ENCODE measurements at regions not wholly inside any gene's neighbourhood (a gene's known extent, or its start where the extent isn't known, plus 50 kb on each side); places are given as distances from the start of the nearest gene placed in this dataset.

GRCh38 chr16:86928523-86929011, 350.2 kb downstream of the FOXL1 start:
- peaks cover 5% of the 10 kb centered on the region; the same call in 2 of the 3 replicates for H3K4me1 ChIP-seq
- DNase-seq (ENCODE audit: low read depth in 1 of 2, low spot score in 1 of 2): no peak
- ChIA-PET POLR2A (no interaction called here), CTCF (interaction anchor here (1.2 to 1.6 kb wide), 2 partner anchors 24 to 364 kb away, joined by 3 to 5 read pairs; no protein-coding TSS in a partner anchor)
- no peak overlapping the region for H3K4me3 ChIP-seq
- WGBS (ENCODE audit: missing lambda C conversion rate): 72% methylated on average over 7 of the region's 9 CpGs
- TF ChIP-seq SREBF2 (IDR thresholded peaks at IDR 0.05): no peak
- TF ChIP-seq FOXS1 (CRISPR knock-in tag; IDR thresholded peaks at IDR 0.05): no peak
- TF ChIP-seq, protein P1, sequence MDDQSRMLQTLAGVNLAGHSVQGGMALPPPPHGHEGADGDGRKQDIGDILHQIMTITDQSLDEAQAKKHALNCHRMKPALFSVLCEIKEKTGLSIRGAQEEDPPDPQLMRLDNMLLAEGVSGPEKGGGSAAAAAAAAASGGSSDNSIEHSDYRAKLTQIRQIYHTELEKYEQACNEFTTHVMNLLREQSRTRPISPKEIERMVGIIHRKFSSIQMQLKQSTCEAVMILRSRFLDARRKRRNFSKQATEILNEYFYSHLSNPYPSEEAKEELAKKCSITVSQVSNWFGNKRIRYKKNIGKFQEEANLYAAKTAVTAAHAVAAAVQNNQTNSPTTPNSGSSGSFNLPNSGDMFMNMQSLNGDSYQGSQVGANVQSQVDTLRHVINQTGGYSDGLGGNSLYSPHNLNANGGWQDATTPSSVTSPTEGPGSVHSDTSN (IDR thresholded peaks at IDR 0.05): no peak
- no peak overlapping the region for H3K4me2 ChIP-seq
- H3K27ac ChIP-seq: no peak overlapping the region
- H3K9me3 ChIP-seq: no peaks in the 10 kb centered on the region
- no peak for FAIRE-seq
- no peak for ATAC-seq

- TF ChIP-seq ZSCAN20 (CRISPR knock-in tag; IDR thresholded peaks at IDR 0.05) (no peak), POLR2AphosphoS2 (conservative IDR thresholded peaks at IDR 0.05; ENCODE audit: low read length) (no peak), MAX (IDR thresholded peaks at IDR 0.05) (no peak), HOXB13 (CRISPR knock-in tag; IDR thresholded peaks at IDR 0.05; ENCODE audit: low read depth) (no peak), ESRRA (IDR thresholded peaks at IDR 0.05; ENCODE audit: borderline replicate concordance, low read length) (no peak), CBX8 (IDR thresholded peaks at IDR 0.05) (no peak), MYC (IDR thresholded peaks at IDR 0.05; ENCODE audit: borderline replicate concordance, low read length) (no peak), JUNB (IDR thresholded peaks at IDR 0.05) (no peak), PHF8 (IDR thresholded peaks at IDR 0.05; ENCODE audit: borderline replicate concordance, low read depth) (no peak), CHD2 (IDR thresholded peaks at IDR 0.05; ENCODE audit: low read length, partially characterized antibody) (no peak), ZFP36 (IDR thresholded peaks at IDR 0.05; ENCODE audit: borderline replicate concordance, partially characterized antibody) (no peak), CBX2 (IDR thresholded peaks at IDR 0.05; ENCODE audit: borderline replicate concordance, low read depth) (no peak), POLR2A (IDR thresholded peaks at IDR 0.05; ENCODE audit: low read length) (no peak), JUN (IDR thresholded peaks at IDR 0.05) (no peak), SREBF2 (IDR thresholded peaks at IDR 0.05) (no peak)
- TF ChIP-seq, protein P2, sequence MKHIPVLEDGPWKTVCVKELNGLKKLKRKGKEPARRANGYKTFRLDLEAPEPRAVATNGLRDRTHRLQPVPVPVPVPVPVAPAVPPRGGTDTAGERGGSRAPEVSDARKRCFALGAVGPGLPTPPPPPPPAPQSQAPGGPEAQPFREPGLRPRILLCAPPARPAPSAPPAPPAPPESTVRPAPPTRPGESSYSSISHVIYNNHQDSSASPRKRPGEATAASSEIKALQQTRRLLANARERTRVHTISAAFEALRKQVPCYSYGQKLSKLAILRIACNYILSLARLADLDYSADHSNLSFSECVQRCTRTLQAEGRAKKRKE (CRISPR knock-in tag; IDR thresholded peaks at IDR 0.05; ENCODE audit: low read depth): no peak
- TF ChIP-seq, protein P1 (IDR thresholded peaks at IDR 0.05): no peak
- TF ChIP-seq, protein P3, sequence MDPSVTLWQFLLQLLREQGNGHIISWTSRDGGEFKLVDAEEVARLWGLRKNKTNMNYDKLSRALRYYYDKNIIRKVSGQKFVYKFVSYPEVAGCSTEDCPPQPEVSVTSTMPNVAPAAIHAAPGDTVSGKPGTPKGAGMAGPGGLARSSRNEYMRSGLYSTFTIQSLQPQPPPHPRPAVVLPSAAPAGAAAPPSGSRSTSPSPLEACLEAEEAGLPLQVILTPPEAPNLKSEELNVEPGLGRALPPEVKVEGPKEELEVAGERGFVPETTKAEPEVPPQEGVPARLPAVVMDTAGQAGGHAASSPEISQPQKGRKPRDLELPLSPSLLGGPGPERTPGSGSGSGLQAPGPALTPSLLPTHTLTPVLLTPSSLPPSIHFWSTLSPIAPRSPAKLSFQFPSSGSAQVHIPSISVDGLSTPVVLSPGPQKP (IDR thresholded peaks at IDR 0.05; ENCODE audit: low read depth, low read length): no peak
- FAIRE-seq: no peak
- DNase-seq (ENCODE audit: low read depth in 1 of 2, low spot score in 1 of 2): no peak
- ChIA-PET POLR2A (no interaction called here), CTCF (interaction anchor here (1.2 to 1.6 kb wide), 3 partner anchors 17 to 365 kb away, joined by 3 to 5 read pairs (median 3); no protein-coding TSS in a partner anchor)
- Histone ChIP-seq H3K4me3 (no peak overlapping the region), H3K27ac (no peak overlapping the region), H3K4me2 (no peak overlapping the region), H3K9me3 (no peaks in the 10 kb centered on the region), H3K4me1 (peaks cover 5% of the 10 kb centered on the region; the same call in 2 of the 3 replicates)
- ATAC-seq: no peak
- 77% methylated on average over 45 of the region's 45 CpGs for WGBS (ENCODE audit: missing lambda C conversion rate)
Observed at GRCh38 chr16:86929057-86929871, 350.9 kb downstream of the FOXL1 start.

All from A549 (cell line).